ENCODE measurements at regions not wholly inside any gene's neighbourhood (a gene's known extent, or its start where the extent isn't known, plus 50 kb on each side); places are given as distances from the start of the nearest gene placed in this dataset.
"Not testable (repeated sequence)": the region's sequence is repeated elsewhere in the genome, so short reads cannot be mapped to it uniquely, and the experiment has no call there.

GRCh38 chr7:49643736-49644135 lies 129.7 kb upstream of the VWC2 start:
- no peaks in the 10 kb centered on the region for H3K27me3 ChIP-seq (ENCODE audit: low read depth)
- TF ChIP-seq CTCF (IDR thresholded peaks at IDR 0.05), result no peak
- ATAC-seq (no peak), DNase-seq (no peak)
- no peaks in the 10 kb centered on the region for H3K9me3 ChIP-seq
- H3K36me3 ChIP-seq, result no peaks in the 10 kb centered on the region
- H3K4me1 ChIP-seq, result no peaks in the 10 kb centered on the region
- no peak overlapping the region for H3K4me3 ChIP-seq
- no peak overlapping the region for H3K27ac ChIP-seq
- intact Hi-C loops (cut with DNase I), result no loop called here

GRCh38 chr7:49644396-49645166 lies 128.9 kb upstream of the VWC2 start:
- no peaks in the 10 kb centered on the region for H3K9me3 ChIP-seq
- no peak overlapping the region for H3K27ac ChIP-seq
- no peaks in the 10 kb centered on the region for H3K27me3 ChIP-seq (ENCODE audit: low read depth)
- H3K4me3 ChIP-seq, result no peak overlapping the region
- no peaks in the 10 kb centered on the region for H3K4me1 ChIP-seq
- intact Hi-C loops (cut with DNase I), result no loop called here
- no peaks in the 10 kb centered on the region for H3K36me3 ChIP-seq
- DNase-seq, result no peak
- TF ChIP-seq CTCF (IDR thresholded peaks at IDR 0.05), result no peak
- no peak for ATAC-seq

- TF ChIP-seq CTCF (IDR thresholded peaks at IDR 0.05), result no peak
- ATAC-seq (no peak), DNase-seq (no peak)
- H3K27me3 ChIP-seq (ENCODE audit: low read depth), result no peaks in the 10 kb centered on the region
- no peak overlapping the region for H3K4me3 ChIP-seq
- intact Hi-C loops (cut with DNase I), result no loop called here
- no peaks in the 10 kb centered on the region for H3K36me3 ChIP-seq
- H3K4me1 ChIP-seq, result no peaks in the 10 kb centered on the region
- no peak overlapping the region for H3K27ac ChIP-seq
- H3K9me3 ChIP-seq, result no peaks in the 10 kb centered on the region
Measured at GRCh38 chr7:49645296-49645695, 128.1 kb upstream of the VWC2 start.

GRCh38 chr7:49660170-49660783 lies 113.2 kb upstream of the VWC2 start:
- intact Hi-C loops (cut with DNase I), result no loop called here
- H3K27me3 ChIP-seq (ENCODE audit: low read depth), result no peaks in the 10 kb centered on the region

GRCh38 chr7:49660976-49661375 lies 112.5 kb upstream of the VWC2 start:
- DNase-seq, result no peak
- no peaks in the 10 kb centered on the region for H3K9me3 ChIP-seq
- no peak for ATAC-seq
- H3K27ac ChIP-seq, result no peak overlapping the region
- TF ChIP-seq CTCF (IDR thresholded peaks at IDR 0.05), result no peak
- no peaks in the 10 kb centered on the region for H3K4me1 ChIP-seq
- intact Hi-C loops (cut with DNase I), result no loop called here
- no peaks in the 10 kb centered on the region for H3K36me3 ChIP-seq
- H3K27me3 ChIP-seq (ENCODE audit: low read depth), result no peaks in the 10 kb centered on the region
- H3K4me3 ChIP-seq, result no peak overlapping the region

More at GRCh38 chr7:49660170-49660783, 113.2 kb upstream of the VWC2 start:
- H3K36me3 ChIP-seq, result no peaks in the 10 kb centered on the region
- no peaks in the 10 kb centered on the region for H3K9me3 ChIP-seq
- no peaks in the 10 kb centered on the region for H3K4me1 ChIP-seq
- H3K4me3 ChIP-seq, result no peak overlapping the region
- no peak overlapping the region for H3K27ac ChIP-seq
- ATAC-seq (no peak), DNase-seq (no peak)
- no peak for TF ChIP-seq CTCF (IDR thresholded peaks at IDR 0.05)

- DNase-seq; intact Hi-C loops (cut with DNase I); H3K4me1 ChIP-seq; H3K9me3 ChIP-seq; H3K27ac ChIP-seq; H3K36me3 ChIP-seq; H3K4me3 ChIP-seq; ATAC-seq; H3K27me3 ChIP-seq (ENCODE audit: low read depth): not testable (repeated sequence)
Measured at GRCh38 chr7:49665963-49666362, 107.5 kb upstream of the VWC2 start.
